Common myeloid progenitor, CD34-positive (primary cell): ENCODE measurements at regions not wholly inside any gene's neighbourhood (a gene's known extent, or its start where the extent isn't known, plus 50 kb on each side); places are given as distances from the start of the nearest gene placed in this dataset.
A peak's percentile ranks its signal among the peaks of the same experiment; 100 is the strongest.

ENCODE experiments used
- CTCF ChIA-PET: fragments of 350-600 bp; sonication (Branson Sonifier 250); formaldehyde crosslinking; loops from one replicate; lab custom pipeline; 2021; ENCODE audit warnings: antibody characterized with exemption; lab: Charles Lee
- POLR2A ChIA-PET: fragments of 350-600 bp; sonication (Branson Sonifier 250); formaldehyde crosslinking; loops from one replicate; lab custom pipeline; 2021; ENCODE audit warnings: antibody characterized with exemption; lab: Charles Lee
- DNase-seq, 3 donors: peaks; one replicate each; pipeline versions ENCODE4 v3.0.0 to v3.0.0-alpha.2; 2013
- H3K27ac ChIP-seq, 2 experiments: 1 replicate in 1 of 2; 2 replicates in 1 of 2; pipeline ENCODE4 v1.7.0; 2013; ENCODE audit warnings: inconsistent platforms in 2 of 2, low read length in 2 of 2, mild to moderate bottlenecking in 2 of 2, low read depth in 1 of 2, moderate library complexity in 1 of 2; ENCODE audit not compliant: severe bottlenecking in 2 of 2, insufficient read depth in 1 of 2, poor library complexity in 1 of 2
- H3K27me3 ChIP-seq, 5 experiments: replicated peaks in 2 of 5; 1 replicate in 3 of 5; 2 replicates in 2 of 5; pipeline versions ENCODE4 v1.6.1 to v1.7.0; 2013; ENCODE audit warnings: low read length in 4 of 5, mild to moderate bottlenecking in 2 of 5, moderate library complexity in 2 of 5, inconsistent platforms in 1 of 5; ENCODE audit not compliant: insufficient read depth in 5 of 5, control insufficient read depth in 4 of 5
- H3K36me3 ChIP-seq, 4 experiments: 1 replicate in 2 of 4; 2 replicates in 2 of 4; pipeline versions ENCODE4 v1.6.1 to v1.7.0; 2013; ENCODE audit warnings: low read length in 3 of 4, control low read depth in 1 of 4, mild to moderate bottlenecking in 1 of 4; ENCODE audit not compliant: control insufficient read depth in 4 of 4, insufficient read depth in 4 of 4
- H3K4me1 ChIP-seq, 4 experiments: 1 replicate in 3 of 4; 2 replicates in 1 of 4; pipeline versions ENCODE4 v1.6.1 to v1.7.1; 2013; ENCODE audit warnings: low read length in 3 of 4, mild to moderate bottlenecking in 3 of 4, control low read depth in 1 of 4, inconsistent platforms in 1 of 4, moderate library complexity in 1 of 4; ENCODE audit not compliant: control insufficient read depth in 4 of 4, insufficient read depth in 4 of 4; ENCODE audit errors: control extremely low read depth in 1 of 4
- H3K4me3 ChIP-seq, 7 experiments: 1 replicate in 4 of 7; 2 replicates in 3 of 7; pipeline versions ENCODE4 v1.5.1 to v1.7.0; 2013; ENCODE audit warnings: mild to moderate bottlenecking in 7 of 7, low read length in 6 of 7, moderate library complexity in 6 of 7, inconsistent platforms in 2 of 7, low read depth in 2 of 7, control low read depth in 1 of 7; ENCODE audit not compliant: insufficient read depth in 4 of 7, control insufficient read depth in 1 of 7; ENCODE audit errors: extremely low read depth in 1 of 7
- H3K9me3 ChIP-seq, 5 experiments: 1 replicate in 4 of 5; 2 replicates in 1 of 5; pipeline versions ENCODE4 v1.6.1 to v1.7.1; 2013; ENCODE audit warnings: low read length in 4 of 5, mild to moderate bottlenecking in 2 of 5, inconsistent platforms in 1 of 5, low read depth in 1 of 5, moderate library complexity in 1 of 5; ENCODE audit not compliant: control insufficient read depth in 4 of 5, insufficient read depth in 2 of 5; ENCODE audit errors: control extremely low read depth in 1 of 5
- whole genome bisulfite sequencing: methylation state at CpG from one replicate; pipeline ENCODE4 v1.1.5; 2013; ENCODE audit not compliant: insufficient coverage; 5-methylcytosine and 5-hydroxymethylcytosine counted together

- WGBS: 100% methylated on average over 5 of the region's 7 CpGs
- H3K9me3 ChIP-seq: no peaks in the 10 kb centered on the region
- H3K27me3 ChIP-seq: no peaks in the 10 kb centered on the region
- CTCF ChIA-PET: interaction anchor here (0.6 kb wide), 1 partner anchor 684 kb away, joined by 4 read pairs; no protein-coding TSS in a partner anchor
- no peak for DNase-seq
- POLR2A ChIA-PET: no interaction called here
- H3K27ac ChIP-seq: no peak overlapping the region
- no peak overlapping the region for H3K4me3 ChIP-seq
- H3K4me1 ChIP-seq: no peaks in the 10 kb centered on the region
- no peaks in the 10 kb centered on the region for H3K36me3 ChIP-seq
Measured at GRCh38 chr2:186302263-186302662, 183.8 kb upstream of the ZC3H15 start.

GRCh38 chr2:186303091-186303490 lies 183.0 kb upstream of the ZC3H15 start:
- H3K36me3 ChIP-seq: no peaks in the 10 kb centered on the region
- ChIA-PET CTCF (no interaction called here), POLR2A (no interaction called here)
- WGBS: 100% methylated on average over 1 of the region's 2 CpGs
- H3K27ac ChIP-seq: no peak overlapping the region
- no peaks in the 10 kb centered on the region for H3K9me3 ChIP-seq
- no peak for DNase-seq
- H3K4me3 ChIP-seq: no peak overlapping the region
- no peaks in the 10 kb centered on the region for H3K4me1 ChIP-seq
- H3K27me3 ChIP-seq: no peaks in the 10 kb centered on the region

DNA sequence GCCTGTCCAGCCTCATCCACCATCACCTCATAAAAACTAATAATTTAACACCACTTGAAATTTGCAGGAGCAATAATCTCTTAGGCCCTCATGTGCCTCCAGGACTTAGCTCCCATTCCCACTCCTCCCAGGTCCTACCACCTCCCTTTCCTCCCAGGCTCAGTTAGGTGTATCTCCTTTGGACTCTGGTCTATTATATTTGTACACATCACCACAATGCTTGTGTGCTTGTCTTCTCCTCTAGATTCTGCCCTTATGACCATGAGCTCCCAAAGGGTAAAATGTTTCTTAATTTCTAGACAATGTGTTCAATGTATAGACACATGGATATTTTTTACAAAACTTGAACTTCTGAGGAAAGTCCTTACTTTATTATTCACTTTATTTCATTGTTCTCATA lies 182.0 kb upstream of the ZC3H15 start:
- no peaks in the 10 kb centered on the region for H3K36me3 ChIP-seq
- no peaks in the 10 kb centered on the region for H3K9me3 ChIP-seq
- no peak for DNase-seq
- no peak overlapping the region for H3K4me3 ChIP-seq
- CTCF ChIA-PET: no interaction called here
- H3K27ac ChIP-seq: no peak overlapping the region
- H3K27me3 ChIP-seq: no peaks in the 10 kb centered on the region
- H3K4me1 ChIP-seq: peaks cover 0 to 3% (median 0%) of the 10 kb centered on the region in 4 experiments
- POLR2A ChIA-PET: no interaction called here

- ChIA-PET POLR2A (no interaction called here), CTCF (no interaction called here)
- H3K4me3 ChIP-seq: no peak overlapping the region
- no peaks in the 10 kb centered on the region for H3K27me3 ChIP-seq
- H3K9me3 ChIP-seq: peaks cover 0 to 4% (median 0%) of the 10 kb centered on the region in 5 experiments
- H3K27ac ChIP-seq: no peak overlapping the region
- DNase-seq: no peak
- H3K4me1 ChIP-seq: peaks cover 0 to 3% (median 0%) of the 10 kb centered on the region in 4 experiments
- no peaks in the 10 kb centered on the region for H3K36me3 ChIP-seq
Measured at GRCh38 chr2:186306754-186307153, 179.3 kb upstream of the ZC3H15 start.

- Histone ChIP-seq H3K9me3 (peaks cover 0 to 8% (median under 1%) of the 10 kb centered on the region in 5 experiments), H3K36me3 (no peaks in the 10 kb centered on the region), H3K4me1 (peaks cover 0 to 3% (median 0%) of the 10 kb centered on the region in 4 experiments), H3K4me3 (no peak overlapping the region), H3K27ac (no peak overlapping the region), H3K27me3 (no peaks in the 10 kb centered on the region)
- peak in 2 of 3 donors; percentile 1 to 2 for DNase-seq
- ChIA-PET POLR2A (no interaction called here), CTCF (no interaction called here)
Measured at GRCh38 chr2:186307871-186308270, 178.2 kb upstream of the ZC3H15 start.

GRCh38 chr2:186308347-186308746 lies 177.7 kb upstream of the ZC3H15 start:
- POLR2A ChIA-PET: no interaction called here
- Histone ChIP-seq H3K27ac (no peak overlapping the region), H3K9me3 (peaks cover 0 to 10% (median 3%) of the 10 kb centered on the region in 5 experiments), H3K4me3 (no peak overlapping the region), H3K4me1 (peaks cover 0 to 3% (median 0%) of the 10 kb centered on the region in 4 experiments), H3K27me3 (no peaks in the 10 kb centered on the region), H3K36me3 (no peaks in the 10 kb centered on the region)
- DNase-seq: no peak
- CTCF ChIA-PET: no interaction called here
- WGBS: 88% methylated on average over 1 of the region's 1 CpG

DNA sequence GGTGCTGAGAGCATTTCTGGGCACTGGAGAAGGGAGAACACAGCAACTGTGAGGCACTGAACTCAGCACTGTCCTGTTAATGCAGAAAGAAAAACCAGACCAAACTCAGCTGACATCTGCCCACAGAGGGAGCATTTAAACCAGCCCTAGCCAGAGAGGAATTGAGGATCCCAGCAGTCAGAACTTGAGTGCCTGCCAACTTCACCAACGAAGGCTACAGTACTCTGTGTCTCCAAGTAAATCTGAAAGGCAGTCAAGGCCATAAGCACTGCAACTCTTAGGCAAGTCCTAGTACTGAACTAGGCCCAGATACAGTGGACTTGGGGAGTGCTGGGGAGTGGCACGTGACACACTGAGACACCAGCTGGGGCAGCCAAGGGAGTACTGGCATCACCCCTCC lies 176.2 kb upstream of the ZC3H15 start:
- WGBS: 63% methylated on average over 1 of the region's 2 CpGs

More for the DNA sequence above, 176.2 kb upstream of the ZC3H15 start:
- H3K27ac ChIP-seq: no peak overlapping the region
- POLR2A ChIA-PET: no interaction called here
- H3K4me1 ChIP-seq: peaks cover 0 to 3% (median 0%) of the 10 kb centered on the region in 4 experiments
- H3K4me3 ChIP-seq: no peak overlapping the region
- no peaks in the 10 kb centered on the region for H3K27me3 ChIP-seq
- DNase-seq: no peak
- H3K9me3 ChIP-seq: peaks cover 0 to 12% (median 3%) of the 10 kb centered on the region in 5 experiments
- CTCF ChIA-PET: no interaction called here
- H3K36me3 ChIP-seq: no peaks in the 10 kb centered on the region
